Glomerular visceral epithelial cell (primary cell): ENCODE measurements at regions not wholly inside any gene's neighbourhood (a gene's known extent, or its start where the extent isn't known, plus 50 kb on each side); places are given as distances from the start of the nearest gene placed in this dataset.
A peak's percentile ranks its signal among the peaks of the same experiment; 100 is the strongest.
"Not testable (repeated sequence)": the region's sequence is repeated elsewhere in the genome, so short reads cannot be mapped to it uniquely, and the experiment has no call there.

Experiments
- DNase-seq: peaks from one replicate; pipeline ENCODE4 v3.0.0-alpha.2; 2016; ENCODE audit errors: extremely low spot score

DNA sequence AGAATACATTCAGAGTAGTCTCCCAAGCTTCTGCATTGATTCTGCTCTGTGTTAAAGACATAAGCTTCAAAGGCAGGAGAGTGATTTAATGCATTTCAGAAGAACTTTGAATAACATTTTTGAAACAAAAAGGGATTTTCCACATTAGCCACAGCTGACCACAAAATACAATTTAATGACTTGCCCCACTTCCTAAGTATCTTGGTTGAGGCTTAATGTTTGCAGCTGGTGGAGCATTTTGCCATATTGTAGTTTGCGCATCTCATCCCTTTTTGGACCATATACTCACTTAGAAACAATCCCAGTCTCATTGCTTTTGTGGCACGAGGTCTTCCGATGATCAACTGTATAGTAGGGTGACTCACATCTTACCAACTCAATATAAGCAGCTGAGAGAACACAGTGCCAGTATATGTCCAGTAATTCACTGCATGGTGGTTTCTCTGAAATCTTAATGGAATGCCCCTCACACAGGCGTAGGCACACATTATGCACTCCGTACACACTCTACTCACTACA lies 455.8 kb upstream of the PTGER4 start:
- peak; percentile 98 for DNase-seq

DNA sequence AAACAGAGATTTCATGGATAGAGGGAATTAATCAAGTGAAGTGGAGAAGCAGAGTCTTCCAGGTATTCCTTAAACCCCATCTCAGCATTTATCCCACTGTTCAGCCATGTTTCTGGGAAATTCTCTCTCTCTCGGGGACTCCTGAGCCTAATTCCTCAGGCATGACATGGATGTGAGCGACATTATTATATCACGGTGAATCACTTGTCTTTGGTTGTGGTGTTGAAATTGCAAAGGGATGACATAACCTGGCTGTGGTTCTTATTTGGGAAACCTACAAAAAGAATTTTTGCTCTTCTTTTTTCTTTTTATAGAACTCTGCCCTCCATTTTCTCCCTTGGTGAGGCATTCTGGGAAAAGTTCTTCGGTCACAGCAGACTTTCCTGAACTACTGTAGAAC lies 457.9 kb upstream of the PTGER4 start:
- DNase-seq, result peak; percentile 94

DNA sequence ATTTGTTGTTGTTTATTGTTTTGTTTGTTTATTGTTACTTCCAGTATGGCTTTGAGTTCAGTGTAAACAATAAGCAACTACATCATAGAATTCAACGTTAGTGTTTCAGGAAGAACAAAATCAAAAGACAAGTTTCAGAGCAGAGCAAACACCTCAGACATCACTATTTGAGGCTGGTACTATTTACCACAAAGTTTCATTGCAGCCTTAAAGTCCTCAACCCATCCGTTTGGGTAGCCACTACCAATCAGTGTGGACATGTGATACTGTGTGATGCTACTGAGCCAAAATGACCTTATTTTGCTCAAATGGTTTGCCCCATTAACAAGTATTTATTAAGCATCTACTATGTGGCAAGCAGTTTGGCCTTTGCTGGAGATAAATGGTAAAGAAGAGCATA lies 458.5 kb upstream of the PTGER4 start:
- DNase-seq, result no peak

DNA sequence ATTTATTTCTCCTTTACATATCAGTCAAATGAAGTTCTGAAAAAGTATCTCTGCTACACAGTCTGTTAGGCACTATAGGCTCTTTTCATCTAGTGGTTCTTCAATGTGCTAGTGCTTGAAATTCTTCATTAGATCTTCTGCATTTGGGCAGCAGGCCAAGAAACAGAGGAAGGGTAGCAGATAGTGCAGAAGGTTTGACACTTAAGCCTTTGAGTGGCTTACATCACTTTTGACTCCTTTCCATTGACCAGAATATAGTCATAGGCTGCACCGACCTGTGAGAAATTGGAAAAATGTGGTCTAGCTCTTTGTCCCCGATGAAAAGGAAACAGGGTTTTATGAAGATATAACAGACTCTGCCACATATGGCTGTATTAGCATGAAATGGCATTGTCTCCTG lies 459.5 kb upstream of the PTGER4 start:
- DNase-seq, result peak; percentile 79

DNA sequence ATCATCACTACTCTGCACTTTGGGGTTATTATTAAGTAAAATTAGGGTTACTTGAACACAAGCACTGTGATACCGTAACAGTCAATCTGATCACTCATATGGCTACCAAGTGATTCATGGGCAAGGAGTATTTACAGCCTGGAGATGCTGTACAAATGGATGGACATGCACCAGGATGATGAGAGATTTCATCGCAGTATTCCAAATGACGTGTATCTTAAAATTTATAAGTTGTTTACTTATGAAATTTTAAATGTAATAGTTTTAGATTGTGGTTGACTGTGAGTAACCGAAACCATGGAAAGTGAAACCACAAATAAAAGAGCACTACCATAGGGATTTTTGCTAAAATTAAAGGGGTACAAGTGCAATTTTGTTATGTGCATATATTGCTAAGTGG lies 462.2 kb upstream of the PTGER4 start:
- no peak for DNase-seq

DNA sequence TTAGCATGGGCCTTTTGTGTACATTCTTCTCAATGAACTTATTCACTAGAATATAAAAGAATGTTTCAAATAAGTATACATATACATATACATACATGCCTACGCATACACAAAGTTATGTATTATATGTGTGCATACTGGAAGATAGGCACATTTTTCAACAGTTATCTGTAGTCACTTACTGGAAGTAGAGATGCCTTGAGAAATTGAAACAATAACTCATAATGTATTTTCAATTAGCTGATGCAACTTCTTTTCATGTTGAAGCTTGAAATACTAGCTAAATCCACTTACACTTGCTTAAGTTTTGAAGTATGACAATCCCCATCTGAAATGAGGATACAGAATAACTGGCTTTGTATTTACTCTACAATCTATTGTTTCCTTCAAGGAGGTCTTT lies 469.0 kb upstream of the PTGER4 start:
- no peak for DNase-seq

DNA sequence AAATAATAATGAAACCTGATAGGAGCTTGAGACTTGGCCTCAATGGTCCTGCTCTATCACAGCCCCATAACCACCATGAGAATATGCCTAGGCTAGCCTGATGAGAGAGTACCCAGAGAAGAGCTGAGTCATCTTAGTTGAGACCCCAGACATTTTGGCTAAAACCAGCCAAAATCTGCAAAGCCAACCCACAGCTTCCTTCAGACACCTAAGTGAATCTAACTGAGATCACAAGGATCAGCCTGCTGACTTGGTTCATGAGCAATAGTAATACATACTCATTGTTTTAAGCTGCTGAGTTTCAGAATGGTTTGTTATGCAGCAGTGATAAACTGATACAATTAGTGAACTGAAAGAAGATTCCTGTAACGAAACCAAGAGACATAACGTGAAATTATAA lies 473.7 kb upstream of the PTGER4 start:
- DNase-seq, result no peak

DNA sequence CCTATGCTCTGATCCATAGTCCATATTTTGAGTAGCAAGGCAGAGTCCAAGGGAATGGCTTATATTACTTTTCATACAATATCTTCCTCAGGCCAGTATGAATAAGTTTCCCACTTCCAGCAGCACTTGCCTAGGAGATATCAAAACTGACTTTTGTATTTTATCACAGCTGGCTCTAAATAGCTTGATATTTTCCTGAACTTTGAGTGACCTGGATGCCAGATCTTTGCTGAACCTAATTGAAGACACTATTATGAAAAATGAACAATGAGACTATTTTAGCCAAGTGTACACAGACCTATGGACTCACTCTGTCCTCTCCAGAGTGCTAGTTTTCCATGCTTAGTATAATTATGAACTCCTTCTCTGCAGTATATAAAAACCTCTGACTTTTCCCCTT lies 475.6 kb upstream of the PTGER4 start:
- DNase-seq, result no peak

DNA sequence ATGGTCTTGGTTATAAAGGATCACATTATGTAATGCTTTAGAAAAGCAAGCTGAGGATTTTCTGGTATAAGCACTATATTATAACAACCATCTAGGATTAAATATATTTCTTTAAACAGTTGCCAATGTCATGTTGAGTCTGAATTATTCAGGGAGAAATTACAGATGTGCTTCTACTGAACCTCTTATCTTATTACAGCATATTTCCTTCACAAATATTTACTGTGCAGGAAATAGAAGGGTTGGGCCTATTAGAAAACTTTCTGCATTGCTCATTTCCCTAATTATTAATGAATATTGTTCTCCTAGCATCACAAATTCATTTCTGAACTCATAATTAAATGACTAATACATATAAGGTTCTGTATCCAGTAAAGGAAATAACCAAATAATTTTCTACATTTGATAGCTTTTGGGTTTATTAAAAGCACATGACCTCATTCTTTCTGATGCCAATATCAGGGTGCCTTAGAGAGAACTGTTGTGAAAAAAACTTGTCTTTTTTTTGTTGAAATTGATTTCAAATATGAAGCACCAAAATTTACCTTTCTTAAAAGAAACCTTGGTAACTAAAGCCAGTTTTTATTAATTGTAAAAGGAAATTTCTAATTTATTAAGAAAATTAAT lies 476.8 kb upstream of the PTGER4 start:
- no peak for DNase-seq

DNA sequence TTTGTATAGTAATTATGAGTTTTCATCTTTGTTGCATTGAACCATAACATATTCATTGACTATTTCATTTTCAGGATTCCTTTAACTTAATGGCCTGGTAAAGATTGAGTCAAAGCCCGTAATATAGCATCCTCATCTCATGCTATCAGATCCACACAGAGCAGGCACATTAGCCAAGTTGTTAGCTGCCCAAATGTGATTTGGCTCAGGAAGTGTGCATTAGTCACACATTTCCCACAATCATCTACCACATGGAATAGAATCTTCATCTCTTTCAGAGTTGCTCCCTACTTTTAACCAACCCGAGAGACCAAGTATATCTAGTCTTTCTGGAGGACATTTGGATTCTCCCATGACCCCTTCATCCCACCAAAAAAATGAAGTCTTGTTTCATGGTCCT lies 481.0 kb upstream of the PTGER4 start:
- DNase-seq, result peak; percentile 65

DNA sequence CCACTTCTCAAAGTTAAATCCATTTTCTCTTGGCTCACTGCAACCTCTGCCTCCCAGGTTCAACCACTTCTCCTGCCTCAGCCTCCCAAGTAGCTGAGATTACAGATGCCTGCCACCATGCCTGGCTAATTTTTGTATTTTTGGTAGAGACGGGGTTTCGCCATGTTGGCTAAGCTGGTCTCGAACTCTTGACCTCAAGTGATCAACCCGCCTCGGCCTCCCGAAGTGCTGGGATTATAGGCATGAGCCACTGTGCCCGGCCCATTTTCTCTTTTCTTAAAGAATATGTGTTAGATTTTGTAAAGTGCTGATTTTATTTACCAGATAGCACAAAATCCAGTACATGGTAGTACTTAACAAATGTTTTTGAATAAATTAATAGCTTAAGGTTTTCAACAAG lies 484.1 kb upstream of the PTGER4 start:
- DNase-seq, result not testable (repeated sequence)

DNA sequence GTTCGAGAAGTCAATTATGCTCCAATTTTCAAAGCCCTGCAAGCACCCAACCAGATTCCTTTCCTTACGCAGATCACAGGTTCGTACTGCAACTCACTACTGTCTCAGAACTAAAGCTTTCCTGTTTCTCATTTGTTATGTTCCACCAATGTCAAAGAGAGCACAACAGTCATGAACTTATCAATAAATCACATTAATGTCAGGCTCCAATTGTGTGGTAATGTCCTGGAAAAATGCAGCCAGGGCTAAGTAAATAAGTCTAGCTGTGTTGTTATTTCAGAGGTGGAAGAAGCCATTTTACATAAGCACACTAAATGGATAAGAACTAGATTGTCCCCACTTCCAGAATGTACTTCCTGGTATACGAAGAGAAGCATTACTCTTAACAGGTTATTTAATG lies 488.6 kb upstream of the PTGER4 start:
- DNase-seq, result no peak

DNA sequence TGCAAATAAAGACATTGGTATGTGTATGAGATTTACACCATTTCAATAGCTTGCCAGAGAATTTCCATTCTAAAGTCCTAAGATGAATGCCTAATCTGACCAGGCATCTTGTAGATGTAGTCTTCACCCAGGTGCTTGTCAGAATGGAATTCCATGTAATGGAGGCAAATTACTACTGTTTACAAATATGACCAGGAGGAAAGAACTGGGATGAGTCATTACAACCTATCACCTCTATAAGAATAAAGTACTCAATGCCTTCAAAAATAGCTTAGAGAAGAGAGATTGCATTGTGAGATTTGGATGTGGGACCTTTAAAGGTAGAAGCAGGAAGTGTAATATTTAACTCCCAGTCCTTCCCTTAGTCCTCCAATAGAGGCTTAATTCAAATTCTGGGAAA lies 507.0 kb upstream of the PTGER4 start:
- DNase-seq, result no peak

DNA sequence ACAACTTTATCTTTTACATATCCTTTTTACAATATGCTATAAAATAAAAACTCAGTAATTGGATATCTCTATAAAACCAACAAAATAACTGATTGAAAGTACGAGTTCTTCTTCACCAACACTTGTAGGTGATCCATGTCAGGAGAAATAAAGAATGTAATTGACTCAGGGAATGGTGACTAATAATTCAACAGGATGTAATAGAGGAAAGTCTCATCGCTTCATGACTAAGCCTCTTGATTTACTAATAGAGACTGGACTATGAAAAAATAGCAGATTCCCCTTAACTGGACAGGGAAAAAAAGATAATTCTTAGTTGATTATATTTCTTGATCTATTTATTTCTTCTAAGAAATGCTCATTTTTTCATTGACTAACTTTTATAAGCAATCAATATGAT lies 507.7 kb upstream of the PTGER4 start:
- DNase-seq, result peak; percentile 44

DNA sequence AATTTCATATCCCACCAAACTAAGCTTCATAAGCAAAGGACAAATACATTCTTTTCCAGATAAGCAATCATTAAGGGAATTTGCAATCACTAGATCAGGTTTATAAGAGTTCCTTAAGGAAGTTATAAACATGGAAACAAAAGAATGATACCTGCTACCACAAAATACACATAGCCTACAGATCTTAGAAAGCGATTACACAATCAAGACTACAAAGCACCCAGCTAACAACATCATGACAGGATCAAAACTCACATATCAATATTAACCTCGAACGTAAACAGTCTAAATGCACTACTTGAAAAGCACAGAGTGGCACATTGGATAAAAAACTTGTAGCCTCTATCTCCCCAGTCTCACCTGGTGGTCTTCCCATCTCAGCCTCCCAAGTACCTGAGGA lies 512.4 kb upstream of the PTGER4 start:
- no peak for DNase-seq

DNA sequence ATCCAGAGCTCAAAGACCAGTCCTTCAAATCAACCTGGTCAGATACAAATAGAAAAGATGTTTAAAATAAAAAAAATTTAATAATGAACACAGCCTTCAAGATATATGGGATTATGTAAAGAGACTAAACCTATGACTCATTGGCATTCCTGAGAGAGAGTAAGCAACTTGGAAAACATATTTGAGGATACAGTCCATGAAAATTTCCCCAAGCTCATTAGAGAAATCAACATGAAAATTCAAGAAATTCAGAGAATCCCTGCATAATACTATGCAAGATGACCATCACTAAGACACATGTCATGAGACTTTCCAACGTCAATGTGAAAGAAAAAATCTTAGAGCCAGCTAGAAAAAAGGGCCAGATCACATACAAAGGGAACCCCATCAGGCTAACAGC lies 512.9 kb upstream of the PTGER4 start:
- DNase-seq, result no peak

DNA sequence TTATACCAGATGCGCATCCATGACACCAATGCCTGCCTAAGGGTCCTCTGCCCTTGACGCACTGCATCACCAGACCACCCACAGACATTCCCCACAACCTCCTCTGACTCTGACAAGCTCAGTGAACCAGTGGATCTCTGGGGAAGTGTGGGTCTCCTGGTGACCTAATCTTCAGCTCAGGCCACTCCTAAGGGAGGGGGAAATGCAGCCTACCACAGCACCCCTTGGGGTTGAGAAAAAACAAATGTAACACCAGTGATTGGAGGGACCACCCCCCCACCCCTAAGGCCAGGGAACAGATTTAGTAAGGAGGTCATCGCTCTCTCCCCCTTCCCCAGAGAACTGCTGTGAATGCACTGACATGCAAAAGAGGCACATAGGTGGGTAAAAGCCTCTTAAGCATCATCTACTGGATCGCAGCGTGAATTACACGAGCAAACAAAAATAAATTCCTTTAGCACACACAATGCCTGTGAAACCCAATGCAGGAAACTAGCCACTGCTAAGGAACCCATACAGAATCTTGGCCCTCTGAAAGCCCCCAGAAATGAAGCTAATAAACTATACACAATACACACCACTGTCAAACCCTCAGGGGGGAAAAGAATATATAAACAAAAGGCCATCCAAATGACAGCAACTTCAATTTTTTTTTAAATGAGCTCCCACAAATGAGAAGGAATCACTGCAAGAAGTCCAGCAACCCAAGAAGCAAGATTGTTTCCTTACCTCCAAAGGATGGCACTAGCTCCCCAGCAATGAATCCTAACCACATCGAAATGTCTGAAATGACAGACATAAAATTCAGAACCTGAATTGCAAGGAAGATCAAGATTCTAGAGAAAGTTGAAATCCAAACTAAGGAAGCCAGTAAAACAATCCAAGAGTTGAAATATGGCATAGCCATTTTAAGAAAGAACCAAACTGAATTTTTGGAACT lies 513.7 kb upstream of the PTGER4 start:
- DNase-seq, result peak; percentile 13

DNA sequence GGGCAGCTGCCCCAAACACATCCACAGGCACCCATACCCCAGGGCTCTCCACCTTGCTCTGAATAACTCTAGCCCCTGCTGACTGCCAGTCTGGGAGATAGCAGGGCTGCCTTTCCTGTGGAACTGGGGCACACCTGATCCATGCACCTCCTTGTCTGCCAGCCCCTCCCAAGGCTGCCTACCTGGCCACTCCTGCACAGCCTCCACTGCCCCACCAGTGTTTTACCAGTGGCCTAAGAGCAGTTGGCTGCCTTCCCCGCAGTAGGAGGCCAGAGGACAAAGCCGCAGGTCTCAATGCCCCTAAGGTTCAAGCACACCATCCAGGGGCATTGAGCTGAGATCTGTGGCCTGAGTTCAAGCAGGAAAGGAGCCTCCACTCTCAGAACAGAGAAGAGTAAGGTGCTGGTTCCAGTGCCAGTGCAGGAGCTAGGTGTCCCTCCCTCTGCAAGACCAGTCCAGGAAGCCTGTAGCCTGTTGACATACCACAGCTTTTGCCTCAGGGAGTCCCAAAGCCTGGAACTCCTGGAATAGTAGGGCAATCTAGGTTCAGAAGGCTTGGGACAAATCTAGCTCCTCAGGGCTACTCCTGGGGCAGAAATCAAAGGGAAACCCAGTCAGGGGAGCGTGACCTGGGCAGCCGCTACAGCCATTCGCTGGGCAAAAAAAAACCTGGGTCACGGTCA lies 514.5 kb upstream of the PTGER4 start:
- DNase-seq, result no peak

DNA sequence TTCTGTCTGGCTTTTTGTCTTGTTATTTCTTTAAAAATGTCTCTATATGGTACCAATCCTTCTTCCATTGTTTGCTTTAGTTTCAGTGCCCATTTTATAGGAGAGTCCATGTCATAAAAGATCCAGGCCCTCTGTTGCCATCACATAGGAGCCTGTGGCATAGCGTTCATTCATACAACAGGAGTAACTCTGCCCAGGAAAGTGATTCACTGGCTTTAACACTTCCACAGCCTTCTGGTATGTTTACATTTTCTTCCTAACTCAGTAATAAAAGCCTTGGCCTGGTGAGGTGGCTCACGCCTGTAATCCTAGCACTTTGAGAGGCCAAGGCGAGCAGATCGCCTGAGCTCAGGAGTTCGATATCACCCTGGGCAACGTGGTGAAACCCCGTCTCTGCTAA lies 519.3 kb upstream of the PTGER4 start:
- no peak for DNase-seq

DNA sequence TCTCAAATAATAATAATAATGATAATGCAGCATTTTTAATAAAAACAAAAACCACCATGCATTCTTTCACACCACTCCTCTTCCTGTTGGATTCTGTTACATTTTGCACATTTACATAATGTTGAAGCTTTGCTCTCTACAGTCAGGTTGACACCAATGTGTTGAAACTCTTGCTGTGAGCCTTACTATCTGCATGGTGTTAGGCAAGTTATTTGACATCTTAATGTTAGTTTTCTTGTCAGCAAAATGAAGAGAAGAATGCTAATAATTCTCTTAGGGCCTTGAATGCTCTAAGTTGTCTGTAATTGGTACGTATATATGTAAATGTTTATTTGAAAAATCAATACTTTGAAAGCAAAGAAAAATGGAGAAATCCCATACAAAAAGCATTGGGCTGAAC lies 525.5 kb upstream of the PTGER4 start:
- no peak for DNase-seq

DNA sequence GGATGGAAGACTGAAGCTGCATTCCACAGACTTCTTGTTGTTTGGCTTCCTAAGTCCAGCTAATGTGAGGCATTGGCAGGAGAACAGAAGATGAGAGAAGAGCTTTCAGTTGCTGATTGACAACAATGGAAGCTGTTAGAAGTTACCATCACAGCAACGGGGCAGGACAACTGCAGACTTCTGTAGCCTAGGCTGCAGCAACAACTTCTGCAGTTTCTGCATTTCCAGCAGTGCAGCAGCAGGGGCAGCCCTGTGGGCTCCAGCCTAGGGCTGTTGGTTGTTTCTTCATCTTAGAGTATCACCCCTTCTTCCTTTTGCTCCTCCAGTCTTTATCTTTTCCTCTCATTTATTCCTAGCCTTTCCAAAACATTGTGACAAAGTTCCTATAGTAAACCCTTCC lies 528.8 kb upstream of the PTGER4 start:
- no peak for DNase-seq

DNA sequence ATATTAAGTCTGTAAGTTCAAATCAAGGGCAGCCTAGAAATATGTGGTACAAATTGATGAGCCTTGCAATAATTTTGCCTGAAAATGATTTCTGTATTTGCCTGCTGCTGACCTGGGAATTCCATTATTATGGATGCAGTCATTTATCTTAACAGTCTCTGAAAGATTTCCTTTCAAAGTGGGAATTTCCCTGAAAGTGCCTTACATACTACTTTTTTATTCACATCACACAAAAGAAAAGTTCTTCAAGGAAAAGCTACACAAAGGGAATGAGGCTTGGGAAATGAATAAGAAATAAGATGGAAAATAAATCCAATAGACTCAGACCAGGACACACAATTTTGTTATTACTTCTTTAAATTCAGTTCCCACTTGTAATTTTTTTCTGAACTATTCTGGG lies 537.8 kb upstream of the PTGER4 start:
- no peak for DNase-seq

DNA sequence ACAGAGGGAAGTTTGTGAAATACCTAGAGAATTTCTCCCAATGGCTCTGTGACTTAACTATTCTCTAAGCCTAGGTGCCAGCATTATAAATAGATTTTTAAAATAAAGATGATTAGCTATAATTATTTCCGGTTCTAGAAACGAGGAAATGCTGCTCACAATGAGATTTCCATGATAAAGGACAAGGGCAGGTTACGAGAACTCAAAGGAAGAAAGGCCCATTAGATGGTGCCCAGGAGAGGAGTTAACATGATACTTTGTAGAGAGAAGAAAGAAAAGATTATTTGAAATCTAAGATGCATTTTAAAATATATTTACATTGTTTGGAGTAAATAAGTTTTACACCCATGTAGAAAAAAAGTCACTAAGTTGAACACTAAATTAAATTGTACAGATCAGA lies 538.3 kb upstream of the PTGER4 start:
- no peak for DNase-seq
